ENCODE measurements at regions not wholly inside any gene's neighbourhood (a gene's known extent, or its start where the extent isn't known, plus 50 kb on each side); places are given as distances from the start of the nearest gene placed in this dataset.

GRCh38 chr13:21316376-21316775 is 139.9 kb downstream of the MRPL57 start:
- no peak for DNase-seq

GRCh38 chr13:21318891-21319532 is 140.1 kb downstream of the ZDHHC20 start:
- peak in 1 of 58 donors; percentile 18 for DNase-seq

GRCh38 chr13:21319869-21320641 is 139.0 kb downstream of the ZDHHC20 start:
- DNase-seq = no peak

- DNase-seq = no peak
Measured at GRCh38 chr13:21320642-21321034, 138.5 kb downstream of the ZDHHC20 start.

GRCh38 chr13:21321269-21321668 is 137.8 kb downstream of the ZDHHC20 start:
- DNase-seq = no peak

- peak in 4 of 58 donors; percentile 4 to 18 (median 18) for DNase-seq
Measured at GRCh38 chr13:21322327-21322965, 136.7 kb downstream of the ZDHHC20 start.

All from anterior cingulate cortex (tissue), 58 donors.